Neuronal stem cell (in vitro differentiated cells): ENCODE measurements at regions not wholly inside any gene's neighbourhood (a gene's known extent, or its start where the extent isn't known, plus 50 kb on each side); places are given as distances from the start of the nearest gene placed in this dataset.
"Not testable (repeated sequence)": the region's sequence is repeated elsewhere in the genome, so short reads cannot be mapped to it uniquely, and the experiment has no call there.

Experiments
- DNase-seq: peaks from one replicate; pipeline ENCODE4 v3.0.0-alpha.2; 2013; ENCODE audit warnings: low spot score
- H2AFZ ChIP-seq: one replicate; pipeline ENCODE4 v1.6.1; 2013; ENCODE audit warnings: mild to moderate bottlenecking, low read length, inconsistent platforms
- H2AK5ac ChIP-seq: 2 replicates; pipeline ENCODE4 v1.6.1; 2013; ENCODE audit warnings: low read depth, mild to moderate bottlenecking, inconsistent platforms, low read length, moderate library complexity, mixed read lengths
- H2BK120ac ChIP-seq: 2 replicates; pipeline ENCODE4 v1.6.1; 2013; ENCODE audit warnings: low read depth, mild to moderate bottlenecking, inconsistent platforms, low read length, moderate library complexity, mixed read lengths
- H2BK12ac ChIP-seq: one replicate; pipeline ENCODE4 v1.6.1; 2013; ENCODE audit warnings: low read length, inconsistent platforms
- H2BK15ac ChIP-seq: 2 replicates; pipeline ENCODE4 v1.6.1; 2013; ENCODE audit warnings: mild to moderate bottlenecking, low read length, inconsistent platforms, mixed read lengths
- H2BK5ac ChIP-seq: one replicate; pipeline ENCODE4 v1.6.1; 2013; ENCODE audit warnings: inconsistent platforms, mild to moderate bottlenecking, low read length, moderate library complexity
- H3K14ac ChIP-seq: one replicate; pipeline ENCODE4 v1.6.1; 2013; ENCODE audit warnings: low read length, inconsistent platforms
- H3K18ac ChIP-seq: 2 replicates; pipeline ENCODE4 v1.6.1; 2013; ENCODE audit warnings: low read length, inconsistent platforms
- H3K23ac ChIP-seq: 2 replicates; pipeline ENCODE4 v1.6.1; 2013; ENCODE audit warnings: low read depth, mild to moderate bottlenecking, mixed read lengths, low read length, inconsistent platforms; ENCODE audit not compliant: poor library complexity
- H3K27ac ChIP-seq: replicated peaks from 3 replicates; pipeline ENCODE4 v1.5.1; 2013; ENCODE audit warnings: low read length, inconsistent platforms
- H3K27me3 ChIP-seq, 3 experiments: 2 replicates each; pipeline ENCODE4 v1.6.1; 2013; ENCODE audit warnings: low read length in 3 of 3, mild to moderate bottlenecking in 2 of 3, inconsistent platforms in 1 of 3, low read depth in 1 of 3, mixed read lengths in 1 of 3, moderate library complexity in 1 of 3; ENCODE audit not compliant: control insufficient read depth in 3 of 3, insufficient read depth in 3 of 3
- H3K36me3 ChIP-seq, 2 donors: replicated peaks in 1 of 2; 2 replicates each; pipeline ENCODE4 v1.6.1; 2013; ENCODE audit warnings: low read length in 2 of 2; ENCODE audit not compliant: control insufficient read depth in 2 of 2, insufficient read depth in 2 of 2
- H3K4ac ChIP-seq: 2 replicates; pipeline ENCODE4 v1.6.1; 2013; ENCODE audit warnings: inconsistent platforms, mild to moderate bottlenecking, low read length, moderate library complexity
- H3K4me1 ChIP-seq, 2 donors: 1 replicate in 1 of 2; 2 replicates in 1 of 2; pipeline ENCODE4 v1.6.1; 2013; ENCODE audit warnings: low read length in 2 of 2, low read depth in 1 of 2; ENCODE audit not compliant: control insufficient read depth in 2 of 2, insufficient read depth in 1 of 2
- H3K4me2 ChIP-seq: one replicate; pipeline ENCODE4 v1.6.1; 2013; ENCODE audit warnings: mild to moderate bottlenecking, low read length, inconsistent platforms; ENCODE audit not compliant: insufficient read depth, poor library complexity, severe bottlenecking
- H3K4me3 ChIP-seq, 2 donors: 2 replicates each; pipeline ENCODE4 v1.5.1; 2013; ENCODE audit warnings: low read length in 2 of 2, mild to moderate bottlenecking in 2 of 2, inconsistent platforms in 1 of 2, moderate library complexity in 1 of 2
- H3K79me1 ChIP-seq: one replicate; pipeline ENCODE4 v1.6.1; 2013; ENCODE audit warnings: low read depth, mild to moderate bottlenecking, inconsistent platforms, low read length, moderate library complexity
- H3K9ac ChIP-seq: one replicate; pipeline ENCODE4 v1.6.1; 2013; ENCODE audit warnings: mild to moderate bottlenecking, low read depth, low read length, inconsistent platforms; ENCODE audit not compliant: poor library complexity
- H3K9me3 ChIP-seq, 2 donors: replicated peaks in 1 of 2; 2 replicates each; pipeline versions ENCODE3 to v1.6.1; 2013; ENCODE audit warnings: low read length in 2 of 2, mild to moderate bottlenecking in 2 of 2, inconsistent platforms in 1 of 2, low read depth in 1 of 2, mixed read lengths in 1 of 2, moderate library complexity in 1 of 2; ENCODE audit not compliant: control insufficient read depth in 2 of 2, insufficient read depth in 1 of 2
- H4K8ac ChIP-seq: one replicate; pipeline ENCODE4 v1.6.1; 2013; ENCODE audit warnings: low read depth, mild to moderate bottlenecking, inconsistent platforms, low read length, moderate library complexity
- H4K91ac ChIP-seq: one replicate; pipeline ENCODE4 v1.6.1; 2013; ENCODE audit warnings: low read length, low read depth, mild to moderate bottlenecking, inconsistent platforms; ENCODE audit not compliant: poor library complexity
- WGBS, 2 donors: extraction: QIAGEN DNeasy Blood & Tissue Kit; methylation state at CpG; one replicate each; pipeline ENCODE4 v1.1.7; 2013; ENCODE audit warnings: missing lambda C conversion rate in 2 of 2, mixed read lengths in 1 of 2; ENCODE audit not compliant: insufficient read length in 2 of 2, insufficient replicate concordance in 1 of 2; ENCODE audit errors: extremely low coverage in 2 of 2; 5-methylcytosine and 5-hydroxymethylcytosine counted together

DNA sequence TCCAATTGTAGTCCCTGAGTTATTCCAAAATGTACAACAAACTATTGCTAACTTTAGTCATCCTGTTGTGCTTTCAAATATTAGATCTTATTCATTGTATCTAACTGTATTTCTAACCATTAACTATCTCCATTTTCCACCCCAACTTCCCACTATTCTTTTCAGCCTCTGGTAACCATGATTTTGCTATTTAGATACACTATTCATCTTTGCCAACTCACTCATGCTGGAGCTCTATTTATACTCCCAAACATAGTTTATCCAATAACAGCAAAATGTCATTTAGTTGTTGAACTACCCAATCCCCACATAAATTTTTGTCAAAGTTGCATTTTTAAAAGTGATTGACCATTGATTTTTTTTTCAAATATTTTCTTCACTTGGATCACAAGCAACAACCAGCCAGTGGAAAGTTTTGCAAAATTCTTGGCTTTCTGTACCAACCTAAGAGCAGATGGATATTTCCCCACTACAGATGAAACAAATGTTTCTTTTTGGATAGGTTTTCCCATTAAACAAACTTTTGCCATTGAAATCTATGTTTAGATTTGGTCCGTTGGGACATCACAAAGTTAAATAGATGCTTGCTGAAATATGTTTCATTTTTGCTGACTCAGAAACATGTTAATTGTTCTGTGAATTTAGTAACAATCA, 866.0 kb downstream of the LTN1 start:
- Histone ChIP-seq H4K91ac (no peak overlapping the region), H3K27me3 (no peaks in the 10 kb centered on the region), H3K4me3 (no peak overlapping the region), H2AFZ (no peak overlapping the region), H3K14ac (no peak overlapping the region), H3K9ac (no peak overlapping the region), H3K23ac (no peak overlapping the region), H3K4me2 (no peak overlapping the region), H2AK5ac (no peak overlapping the region), H3K4me1 (no peaks in the 10 kb centered on the region), H2BK5ac (no peak overlapping the region), H3K18ac (no peak overlapping the region), H4K8ac (no peak overlapping the region), H2BK12ac (no peak overlapping the region), H3K79me1 (no peaks in the 10 kb centered on the region), H2BK15ac (no peak overlapping the region), H3K4ac (no peak overlapping the region), H3K9me3 (peaks cover 0 to 3% of the 10 kb centered on the region in 2 donors), H3K36me3 (no peaks in the 10 kb centered on the region), H3K27ac (no peak overlapping the region), H2BK120ac (no peak overlapping the region)
- no peak for DNase-seq
- no CpG with 5 or more reads among the region's 1 CpG for WGBS, 2 donors

DNA sequence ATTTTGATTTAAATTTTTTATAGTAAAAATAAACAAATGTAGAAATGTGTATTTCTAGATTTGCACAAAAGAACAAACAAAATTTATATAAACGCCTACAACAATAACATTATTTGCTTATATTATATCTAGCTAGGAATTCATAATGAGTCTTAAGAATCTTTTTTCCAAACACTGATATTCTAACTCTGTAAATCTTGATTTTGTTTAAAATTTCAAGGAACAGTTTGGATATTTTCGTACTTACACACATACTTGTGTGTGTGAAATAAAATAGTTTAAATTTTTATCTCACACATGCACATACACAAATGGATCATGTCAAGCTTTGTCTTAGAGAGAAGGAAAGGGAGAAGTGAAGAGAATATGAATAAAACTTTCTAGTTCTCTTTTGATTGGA, 868.1 kb downstream of the LTN1 start:
- H3K23ac ChIP-seq: no peak overlapping the region
- H3K4ac ChIP-seq: no peak overlapping the region
- H3K14ac ChIP-seq: no peak overlapping the region
- no peak overlapping the region for H4K91ac ChIP-seq
- no peak overlapping the region for H3K27ac ChIP-seq
- no peak overlapping the region for H3K18ac ChIP-seq
- no peak overlapping the region for H2BK5ac ChIP-seq
- H3K9ac ChIP-seq: no peak overlapping the region
- no peaks in the 10 kb centered on the region for H3K27me3 ChIP-seq
- H2AFZ ChIP-seq: no peak overlapping the region
- no peak overlapping the region for H2BK120ac ChIP-seq
- H3K36me3 ChIP-seq: no peaks in the 10 kb centered on the region
- no peaks in the 10 kb centered on the region for H3K4me1 ChIP-seq
- H3K79me1 ChIP-seq: no peaks in the 10 kb centered on the region
- H2AK5ac ChIP-seq: no peak overlapping the region
- H2BK12ac ChIP-seq: no peak overlapping the region
- H3K4me3 ChIP-seq: no peak overlapping the region
- no peaks in the 10 kb centered on the region for H3K9me3 ChIP-seq
- no CpG with 5 or more reads among the region's 2 CpGs for WGBS, 2 donors
- no peak for DNase-seq
- H4K8ac ChIP-seq: no peak overlapping the region
- H3K4me2 ChIP-seq: no peak overlapping the region
- no peak overlapping the region for H2BK15ac ChIP-seq

DNA sequence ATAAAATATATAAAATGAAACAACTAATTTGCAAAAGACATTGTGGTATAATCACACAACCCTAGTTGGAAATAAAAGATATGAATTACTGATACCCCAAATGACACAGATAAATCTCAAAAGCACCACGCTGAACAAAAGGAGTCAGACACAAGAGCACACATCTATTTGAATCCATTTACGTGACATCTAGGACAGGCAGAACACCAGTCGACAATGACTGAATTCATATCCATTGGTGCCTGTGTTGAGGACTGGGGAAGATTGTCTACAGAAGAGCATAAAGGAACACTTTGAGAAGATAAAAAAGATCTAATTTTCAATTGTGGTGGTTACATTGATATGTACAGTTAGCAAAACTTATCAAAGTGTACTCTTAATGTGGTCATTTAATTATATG, 874.1 kb downstream of the LTN1 start:
- WGBS, 2 donors: no CpG with 5 or more reads among the region's 3 CpGs
- Histone ChIP-seq H3K4ac (no peak overlapping the region), H3K27me3 (no peaks in the 10 kb centered on the region), H3K14ac (no peak overlapping the region), H2AK5ac (no peak overlapping the region), H3K4me3 (no peak overlapping the region), H2BK5ac (no peak overlapping the region), H2AFZ (no peak overlapping the region), H3K18ac (no peak overlapping the region), H3K23ac (no peak overlapping the region), H3K9ac (no peak overlapping the region), H3K4me1 (no peaks in the 10 kb centered on the region), H4K91ac (no peak overlapping the region), H2BK120ac (no peak overlapping the region), H3K4me2 (no peak overlapping the region), H3K27ac (no peak overlapping the region), H3K9me3 (no peaks in the 10 kb centered on the region), H3K36me3 (no peaks in the 10 kb centered on the region), H2BK15ac (no peak overlapping the region), H4K8ac (no peak overlapping the region), H2BK12ac (no peak overlapping the region), H3K79me1 (no peaks in the 10 kb centered on the region)
- no peak for DNase-seq

DNA sequence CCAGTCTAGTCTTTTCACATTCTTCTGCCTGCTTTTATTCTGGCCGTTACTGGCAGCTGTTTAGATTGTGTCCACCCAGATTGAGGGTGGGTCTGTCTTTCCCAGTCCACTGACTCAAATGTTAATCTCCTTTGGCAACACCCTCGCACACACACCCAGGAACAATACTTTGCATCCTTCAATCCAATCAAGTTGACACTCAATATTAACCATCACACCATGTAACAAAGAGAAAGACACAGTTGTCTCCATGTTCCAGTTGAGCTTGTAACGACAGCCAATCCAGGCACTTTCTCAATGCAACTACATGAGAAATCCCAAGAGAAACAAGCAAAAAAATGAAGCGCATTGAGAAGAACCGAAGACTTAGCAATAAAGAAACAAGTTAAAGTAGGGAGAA, 877.7 kb downstream of the LTN1 start:
- H2BK5ac ChIP-seq, H3K27ac ChIP-seq, H3K27me3 ChIP-seq, H3K14ac ChIP-seq, H3K4me1 ChIP-seq, H3K4me2 ChIP-seq, H4K8ac ChIP-seq, H2AK5ac ChIP-seq, H2AFZ ChIP-seq, H2BK15ac ChIP-seq, H3K36me3 ChIP-seq, H3K4me3 ChIP-seq, H2BK12ac ChIP-seq, H3K23ac ChIP-seq, DNase-seq, H4K91ac ChIP-seq, H3K79me1 ChIP-seq, H2BK120ac ChIP-seq, H3K18ac ChIP-seq, H3K4ac ChIP-seq, H3K9ac ChIP-seq, H3K9me3 ChIP-seq: not testable (repeated sequence)
- WGBS, 2 donors: no CpG with 5 or more reads among the region's 5 CpGs
